ENCODE measurements at regions not wholly inside any gene's neighbourhood (a gene's known extent, or its start where the extent isn't known, plus 50 kb on each side); places are given as distances from the start of the nearest gene placed in this dataset.

GRCh38 chr5:133723126-133723525 lies 110.8 kb upstream of the FSTL4 start:
- TF ChIP-seq CTCF (IDR thresholded peaks at IDR 0.05): no peak
- Mint-ChIP-seq H3K27me3 (ENCODE audit: insufficient read depth) (peaks cover 7% of the 10 kb centered on the region), H3K4me1 (ENCODE audit: low read depth) (no peaks in the 10 kb centered on the region), H3K4me3 (no peak overlapping the region), H3K9me3 (peaks cover 6% of the 10 kb centered on the region; the same call in 1 of the 2 replicates), H3K36me3 (ENCODE audit: low read depth) (no peaks in the 10 kb centered on the region), H3K27ac (no peak overlapping the region)
- DNase-seq: no peak

DNA sequence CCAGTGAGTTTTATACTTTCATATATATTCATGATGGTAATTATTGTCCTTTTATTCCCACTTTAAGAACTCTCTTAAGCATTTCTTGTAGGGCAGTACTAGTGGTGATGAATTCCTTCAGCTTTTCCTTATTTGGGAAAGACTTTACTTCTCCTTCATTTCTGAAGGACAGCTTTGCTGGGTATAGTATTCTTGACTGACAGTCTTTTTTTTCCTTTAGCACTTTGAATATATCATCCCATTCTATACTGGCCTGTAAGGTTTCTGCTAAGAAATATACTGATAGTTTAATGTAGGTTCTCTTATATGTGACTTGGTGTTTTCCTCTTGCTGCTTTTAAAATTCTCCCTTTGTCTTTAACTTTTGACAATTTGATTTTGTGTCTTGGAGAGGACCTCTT lies 109.0 kb upstream of the FSTL4 start:
- no peak for TF ChIP-seq CTCF (IDR thresholded peaks at IDR 0.05)
- no peak for DNase-seq
- H3K27me3 Mint-ChIP-seq (ENCODE audit: insufficient read depth): peaks cover 7% of the 10 kb centered on the region
- H3K36me3 Mint-ChIP-seq (ENCODE audit: low read depth): no peaks in the 10 kb centered on the region
- no peak overlapping the region for H3K27ac Mint-ChIP-seq
- H3K4me3 Mint-ChIP-seq: no peak overlapping the region
- H3K4me1 Mint-ChIP-seq (ENCODE audit: low read depth): no peaks in the 10 kb centered on the region
- H3K9me3 Mint-ChIP-seq: peaks cover 6% of the 10 kb centered on the region; the same call in 1 of the 2 replicates

GRCh38 chr5:133718457-133718856 lies 106.1 kb upstream of the FSTL4 start:
- Mint-ChIP-seq H3K27me3 (ENCODE audit: insufficient read depth) (peaks cover 9% of the 10 kb centered on the region), H3K36me3 (ENCODE audit: low read depth) (no peaks in the 10 kb centered on the region), H3K9me3 (peaks cover 6% of the 10 kb centered on the region; the same call in 1 of the 2 replicates), H3K27ac (no peak overlapping the region), H3K4me1 (ENCODE audit: low read depth) (no peaks in the 10 kb centered on the region), H3K4me3 (no peak overlapping the region)
- TF ChIP-seq CTCF (IDR thresholded peaks at IDR 0.05): no peak
- DNase-seq: no peak

DNA sequence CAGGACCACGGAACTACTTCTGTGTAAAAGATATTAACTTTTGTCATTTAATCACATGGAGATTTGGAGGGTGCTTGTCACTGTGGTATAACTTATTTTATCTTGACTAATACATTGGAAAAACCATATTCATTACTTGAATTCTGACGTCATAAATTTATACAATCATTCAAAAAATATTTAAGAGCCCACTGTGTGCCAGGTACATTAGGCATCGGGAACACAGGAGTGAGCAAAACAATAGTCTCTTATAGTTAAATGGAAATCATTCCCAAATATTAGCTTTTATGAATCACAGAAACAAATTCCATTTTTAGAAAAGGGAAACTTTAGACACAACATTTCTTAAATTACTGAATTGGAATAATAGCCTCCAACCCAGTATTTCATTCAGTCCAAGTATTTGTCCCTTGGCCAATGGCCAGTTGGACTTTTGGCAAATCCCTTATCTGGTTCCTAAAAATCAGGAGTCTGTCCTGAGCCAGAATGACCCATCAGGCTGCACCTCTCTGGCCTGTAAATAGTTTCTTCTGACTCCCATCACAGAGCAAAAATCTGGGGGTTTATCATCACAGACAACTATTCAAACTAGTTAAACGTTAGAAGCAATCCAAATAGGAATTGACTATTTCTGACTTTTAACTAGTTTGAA lies 104.3 kb upstream of the FSTL4 start:
- H3K4me3 Mint-ChIP-seq: no peak overlapping the region
- peaks cover 8% of the 10 kb centered on the region; the same call in 1 of the 2 replicates for H3K27me3 Mint-ChIP-seq (ENCODE audit: insufficient read depth)
- no peak overlapping the region for H3K27ac Mint-ChIP-seq
- TF ChIP-seq CTCF (IDR thresholded peaks at IDR 0.05): no peak
- H3K4me1 Mint-ChIP-seq (ENCODE audit: low read depth): no peaks in the 10 kb centered on the region
- no peak for DNase-seq
- H3K36me3 Mint-ChIP-seq (ENCODE audit: low read depth): no peaks in the 10 kb centered on the region
- H3K9me3 Mint-ChIP-seq: peaks cover 4% of the 10 kb centered on the region; the same call in 1 of the 2 replicates

DNA sequence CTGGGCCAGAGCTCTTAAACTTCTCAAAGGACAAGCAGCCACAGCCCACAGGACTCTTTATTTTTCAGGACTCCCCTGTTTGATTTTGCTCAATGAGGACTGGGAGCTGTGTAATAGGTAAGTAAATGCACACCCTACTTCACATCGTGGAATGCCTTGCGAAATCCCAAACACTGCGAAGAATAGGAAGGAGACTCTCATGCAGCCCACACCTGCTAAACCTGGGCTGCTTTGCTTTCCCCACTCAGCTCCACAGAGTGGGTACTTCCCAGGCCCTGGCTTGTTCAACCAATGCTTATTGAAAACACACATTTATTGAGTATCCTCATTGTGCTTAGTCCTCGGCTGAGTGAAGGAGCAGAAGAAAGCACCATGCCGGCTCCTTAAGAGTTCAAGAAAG lies 103.3 kb upstream of the FSTL4 start:
- Mint-ChIP-seq H3K36me3 (ENCODE audit: low read depth) (no peaks in the 10 kb centered on the region), H3K27me3 (ENCODE audit: insufficient read depth) (peaks cover 7% of the 10 kb centered on the region; the same call in 1 of the 2 replicates), H3K9me3 (no peaks in the 10 kb centered on the region)

More for the DNA sequence above, 103.3 kb upstream of the FSTL4 start:
- DNase-seq: no peak
- H3K27ac Mint-ChIP-seq: no peak overlapping the region
- no peaks in the 10 kb centered on the region for H3K4me1 Mint-ChIP-seq (ENCODE audit: low read depth)
- TF ChIP-seq CTCF (IDR thresholded peaks at IDR 0.05): no peak
- no peak overlapping the region for H3K4me3 Mint-ChIP-seq
